ENCODE measurements at regions not wholly inside any gene's neighbourhood (a gene's known extent, or its start where the extent isn't known, plus 50 kb on each side); places are given as distances from the start of the nearest gene placed in this dataset.

- TF ChIP-seq CTCF (IDR thresholded peaks at IDR 0.05; ENCODE audit: insufficient read depth, low read depth, low read length) (no peak), EZH2 (IDR thresholded peaks at IDR 0.05; ENCODE audit: insufficient read depth, low read length) (no peak)
These were observed 305.4 kb downstream of the BTBD3 start for GRCh38 chr20:12223057-12223456.
